ENCODE measurements at regions not wholly inside any gene's neighbourhood (a gene's known extent, or its start where the extent isn't known, plus 50 kb on each side); places are given as distances from the start of the nearest gene placed in this dataset.

DNA sequence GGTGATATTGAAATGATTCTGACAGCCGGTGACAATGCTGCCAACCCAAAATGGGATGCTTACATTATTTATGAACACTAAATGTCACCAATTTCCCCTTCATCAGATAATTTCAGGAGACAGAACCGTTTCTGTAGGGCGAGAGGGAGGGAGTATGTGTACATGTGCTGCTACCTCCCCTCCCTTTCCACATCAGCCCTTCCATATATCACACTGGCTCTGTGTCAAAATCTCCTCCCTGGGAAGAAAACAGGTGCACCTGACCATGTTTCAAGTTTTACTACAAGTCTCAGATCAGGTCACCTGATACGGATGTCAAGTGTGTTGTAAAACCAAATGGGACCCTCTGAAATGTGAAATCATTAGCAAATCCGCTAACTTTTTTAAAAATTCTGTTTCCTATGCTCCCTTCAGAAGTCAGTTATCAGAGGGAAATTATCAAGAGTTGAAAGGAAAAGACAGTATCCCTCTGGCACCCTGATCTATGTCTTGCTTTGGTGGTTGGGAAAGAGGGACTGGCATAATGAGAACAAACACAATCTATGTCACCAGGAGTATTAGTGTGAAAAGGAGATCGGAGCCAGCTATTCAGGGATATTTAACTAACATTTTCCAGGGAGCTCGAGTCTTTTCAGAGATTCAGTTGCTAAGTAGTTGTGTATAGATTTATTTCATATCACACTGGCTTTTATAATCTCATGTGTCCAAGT is 1002.3 kb upstream of the CDH8 start:
- H3K27ac Mint-ChIP-seq = no peak overlapping the region
- DNase-seq (ENCODE audit: low spot score in 2 of 2, unreplicated experiment in 2 of 2) = no peak
- no peaks in the 10 kb centered on the region for H3K27me3 Mint-ChIP-seq (ENCODE audit: low read depth)
- H3K4me1 Mint-ChIP-seq = no peaks in the 10 kb centered on the region
- H3K36me3 Mint-ChIP-seq = no peaks in the 10 kb centered on the region
- peaks cover 3% of the 10 kb centered on the region for H3K9me3 Mint-ChIP-seq
- no peak overlapping the region for H3K4me3 Mint-ChIP-seq
- TF ChIP-seq, protein P1, sequence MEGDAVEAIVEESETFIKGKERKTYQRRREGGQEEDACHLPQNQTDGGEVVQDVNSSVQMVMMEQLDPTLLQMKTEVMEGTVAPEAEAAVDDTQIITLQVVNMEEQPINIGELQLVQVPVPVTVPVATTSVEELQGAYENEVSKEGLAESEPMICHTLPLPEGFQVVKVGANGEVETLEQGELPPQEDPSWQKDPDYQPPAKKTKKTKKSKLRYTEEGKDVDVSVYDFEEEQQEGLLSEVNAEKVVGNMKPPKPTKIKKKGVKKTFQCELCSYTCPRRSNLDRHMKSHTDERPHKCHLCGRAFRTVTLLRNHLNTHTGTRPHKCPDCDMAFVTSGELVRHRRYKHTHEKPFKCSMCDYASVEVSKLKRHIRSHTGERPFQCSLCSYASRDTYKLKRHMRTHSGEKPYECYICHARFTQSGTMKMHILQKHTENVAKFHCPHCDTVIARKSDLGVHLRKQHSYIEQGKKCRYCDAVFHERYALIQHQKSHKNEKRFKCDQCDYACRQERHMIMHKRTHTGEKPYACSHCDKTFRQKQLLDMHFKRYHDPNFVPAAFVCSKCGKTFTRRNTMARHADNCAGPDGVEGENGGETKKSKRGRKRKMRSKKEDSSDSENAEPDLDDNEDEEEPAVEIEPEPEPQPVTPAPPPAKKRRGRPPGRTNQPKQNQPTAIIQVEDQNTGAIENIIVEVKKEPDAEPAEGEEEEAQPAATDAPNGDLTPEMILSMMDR (IDR thresholded peaks at IDR 0.05; ENCODE audit: unreplicated experiment) = no peak

DNA sequence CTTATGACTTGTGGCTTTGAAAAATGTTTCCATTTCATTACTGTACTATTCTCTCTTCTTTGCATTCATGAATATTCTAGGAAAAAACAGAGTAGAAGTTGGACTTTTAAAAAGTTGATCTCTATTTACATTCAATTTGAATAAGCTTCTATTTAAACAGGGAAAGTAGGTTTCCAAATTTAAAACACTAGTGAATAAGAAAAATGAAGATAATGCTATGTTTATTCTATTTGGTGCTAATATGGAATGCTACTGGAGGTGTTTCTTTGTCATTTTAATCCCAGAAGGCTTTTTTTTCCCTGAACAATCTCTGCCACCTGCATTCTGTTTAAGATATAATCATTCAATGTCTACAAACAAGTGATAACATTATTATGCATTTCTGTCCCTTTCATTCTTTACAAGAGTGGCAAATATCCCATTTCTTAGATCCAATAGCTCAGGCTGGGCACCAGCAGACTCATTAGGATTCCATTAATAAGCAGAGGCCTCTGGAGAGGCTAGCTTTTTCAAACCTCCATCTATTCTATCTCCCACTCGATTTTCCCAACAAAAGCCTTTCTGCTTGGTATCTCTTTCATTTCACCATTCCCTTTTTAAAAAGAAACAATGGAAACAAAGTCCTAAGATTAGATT is 1001.6 kb upstream of the CDH8 start:
- DNase-seq (ENCODE audit: low spot score in 2 of 2, unreplicated experiment in 2 of 2) = no peak
- no peak overlapping the region for H3K27ac Mint-ChIP-seq
- no peak overlapping the region for H3K4me3 Mint-ChIP-seq
- no peaks in the 10 kb centered on the region for H3K27me3 Mint-ChIP-seq (ENCODE audit: low read depth)
- no peaks in the 10 kb centered on the region for H3K36me3 Mint-ChIP-seq
- no peaks in the 10 kb centered on the region for H3K4me1 Mint-ChIP-seq
- TF ChIP-seq, protein P1 (IDR thresholded peaks at IDR 0.05; ENCODE audit: unreplicated experiment) = no peak
- H3K9me3 Mint-ChIP-seq = peaks cover under 1% of the 10 kb centered on the region

DNA sequence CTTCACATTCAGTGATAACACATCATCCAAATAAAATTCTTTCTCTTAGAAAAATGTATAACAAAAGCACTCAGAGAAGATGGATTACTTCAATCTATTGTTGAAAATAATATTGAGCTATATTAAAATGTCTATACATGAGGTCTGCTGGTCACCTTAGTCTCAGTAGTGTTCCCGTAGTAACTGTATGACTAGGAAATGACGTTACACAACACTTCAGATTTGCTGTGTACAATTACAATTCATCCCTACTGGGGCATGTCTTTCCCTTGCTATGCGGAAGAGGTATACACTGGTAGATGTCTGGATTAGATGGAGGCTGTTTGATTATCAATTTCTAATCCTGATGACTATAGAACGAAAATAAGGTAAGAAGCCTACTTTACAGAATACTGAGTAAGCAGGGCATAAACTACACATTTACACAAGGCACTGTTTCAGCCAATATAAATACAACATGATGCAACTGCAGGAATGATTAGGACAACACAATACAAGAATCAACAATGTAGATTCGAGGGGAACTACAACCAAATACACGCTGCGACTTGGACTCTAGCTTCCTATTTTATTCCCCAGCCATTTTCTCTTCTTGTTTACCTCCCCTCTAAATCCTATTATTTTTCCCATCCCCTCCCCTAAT is 982.5 kb upstream of the CDH8 start:
- Mint-ChIP-seq H3K4me1 (no peaks in the 10 kb centered on the region), H3K4me3 (no peak overlapping the region), H3K9me3 (peaks cover 15% of the 10 kb centered on the region), H3K27me3 (ENCODE audit: low read depth) (no peaks in the 10 kb centered on the region), H3K27ac (no peak overlapping the region), H3K36me3 (no peaks in the 10 kb centered on the region)
- TF ChIP-seq, protein P1 (IDR thresholded peaks at IDR 0.05; ENCODE audit: unreplicated experiment) = no peak
- no peak for DNase-seq (ENCODE audit: low spot score in 2 of 2, unreplicated experiment in 2 of 2)

DNA sequence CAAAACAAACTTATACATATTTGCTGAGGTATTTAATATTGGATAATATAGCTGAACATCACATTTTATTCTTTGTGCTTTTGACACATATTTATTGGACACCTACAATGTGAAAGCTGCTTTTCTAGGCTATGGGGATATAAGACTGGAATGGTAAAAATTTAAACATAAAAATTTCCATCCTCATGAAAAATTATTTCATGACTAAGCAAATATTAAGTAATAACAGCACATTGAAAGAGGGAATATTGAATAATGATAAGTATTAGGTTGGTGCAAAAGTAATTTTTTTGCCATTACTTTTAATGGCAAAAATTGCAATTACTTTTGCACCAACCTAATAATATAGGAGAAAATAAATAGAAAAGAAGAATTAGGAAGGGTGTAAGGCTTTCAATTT is 972.5 kb upstream of the CDH8 start:
- no peak overlapping the region for H3K4me3 Mint-ChIP-seq
- TF ChIP-seq, protein P1 (IDR thresholded peaks at IDR 0.05; ENCODE audit: unreplicated experiment) = no peak
- no peak overlapping the region for H3K27ac Mint-ChIP-seq
- no peaks in the 10 kb centered on the region for H3K4me1 Mint-ChIP-seq
- peaks cover 28% of the 10 kb centered on the region for H3K9me3 Mint-ChIP-seq
- DNase-seq (ENCODE audit: low spot score in 2 of 2, unreplicated experiment in 2 of 2) = no peak
- H3K27me3 Mint-ChIP-seq (ENCODE audit: low read depth) = no peaks in the 10 kb centered on the region
- H3K36me3 Mint-ChIP-seq = no peaks in the 10 kb centered on the region

DNA sequence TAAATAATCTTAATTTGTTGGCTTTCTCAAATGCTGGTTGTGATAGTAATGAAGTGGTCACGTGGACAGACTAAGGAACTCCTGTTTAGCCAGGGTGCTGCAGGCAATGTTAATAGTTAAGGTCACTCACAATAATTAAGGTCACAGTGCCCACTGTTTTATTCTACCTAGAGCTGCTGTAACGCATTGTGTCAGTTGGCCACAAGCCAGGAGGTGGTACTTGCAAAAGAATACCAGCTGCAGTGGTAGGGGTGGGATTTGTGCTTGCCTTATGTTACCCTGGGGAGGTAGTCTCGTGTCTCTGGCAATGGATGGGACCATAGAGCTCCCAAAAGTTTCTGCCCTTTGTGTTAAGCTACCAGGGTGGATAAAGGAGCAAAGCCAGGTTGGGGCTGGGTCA is 969.1 kb upstream of the CDH8 start:
- DNase-seq (ENCODE audit: low spot score in 2 of 2, unreplicated experiment in 2 of 2) = no peak
- TF ChIP-seq, protein P1 (IDR thresholded peaks at IDR 0.05; ENCODE audit: unreplicated experiment) = no peak
- Mint-ChIP-seq H3K27ac (no peak overlapping the region), H3K4me1 (no peaks in the 10 kb centered on the region), H3K36me3 (no peaks in the 10 kb centered on the region), H3K4me3 (no peak overlapping the region), H3K27me3 (ENCODE audit: low read depth) (no peaks in the 10 kb centered on the region), H3K9me3 (peaks cover 40% of the 10 kb centered on the region)

Data from mesothelial cell of epicardium (in vitro differentiated cells).